HG03135 (cell line): ENCODE measurements at regions not wholly inside any gene's neighbourhood (a gene's known extent, or its start where the extent isn't known, plus 50 kb on each side); places are given as distances from the start of the nearest gene placed in this dataset.
"Not testable (repeated sequence)": the region's sequence is repeated elsewhere in the genome, so short reads cannot be mapped to it uniquely, and the experiment has no call there.

Experiments used
- ATAC-seq: cut with Tn5 transposase; IDR thresholded peaks from one replicate; pipeline ENCODE4 v1.9.1; 2021; ENCODE audit warnings: mild to moderate bottlenecking, moderate library complexity; ENCODE audit not compliant: unreplicated experiment

DNA sequence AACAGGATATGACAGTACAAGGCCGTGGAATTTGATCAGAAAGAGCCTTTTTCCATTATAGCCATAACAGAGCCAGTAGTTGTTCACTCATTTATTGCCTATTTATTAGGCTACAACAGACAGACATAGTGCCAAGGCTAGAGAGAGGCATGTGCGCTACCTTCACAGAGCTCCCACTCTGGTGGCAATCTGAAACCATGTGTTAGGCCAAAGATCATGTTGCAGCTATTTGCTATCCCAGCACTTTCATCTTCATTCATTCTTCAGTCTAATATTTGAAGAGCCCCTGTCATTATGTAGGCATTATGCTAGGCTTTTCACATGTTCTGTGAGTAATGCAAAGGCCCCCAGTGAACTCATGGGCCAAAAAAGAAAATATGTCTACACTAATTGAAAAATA, 404.8 kb downstream of the IGSF11 start:
- no peak for ATAC-seq

DNA sequence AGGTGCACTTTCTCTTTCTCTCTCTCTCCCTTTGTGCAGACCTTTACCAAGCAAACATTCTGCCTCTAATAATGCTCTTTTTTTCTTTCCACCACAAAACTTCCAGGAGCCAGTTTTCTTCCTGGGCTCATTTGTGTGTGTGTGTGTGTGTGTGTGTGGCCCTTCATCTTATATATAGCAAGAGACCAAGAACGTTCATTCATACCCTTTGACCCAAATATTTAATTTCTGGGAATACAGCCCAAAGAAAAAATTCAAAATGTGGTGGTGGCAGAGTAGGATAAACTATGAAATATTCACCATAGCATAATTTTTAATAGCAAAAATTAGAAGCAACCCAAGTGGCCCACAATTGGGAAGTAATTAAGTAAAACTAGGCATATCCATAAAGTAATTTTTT, 398.9 kb downstream of the IGSF11 start:
- no peak for ATAC-seq

DNA sequence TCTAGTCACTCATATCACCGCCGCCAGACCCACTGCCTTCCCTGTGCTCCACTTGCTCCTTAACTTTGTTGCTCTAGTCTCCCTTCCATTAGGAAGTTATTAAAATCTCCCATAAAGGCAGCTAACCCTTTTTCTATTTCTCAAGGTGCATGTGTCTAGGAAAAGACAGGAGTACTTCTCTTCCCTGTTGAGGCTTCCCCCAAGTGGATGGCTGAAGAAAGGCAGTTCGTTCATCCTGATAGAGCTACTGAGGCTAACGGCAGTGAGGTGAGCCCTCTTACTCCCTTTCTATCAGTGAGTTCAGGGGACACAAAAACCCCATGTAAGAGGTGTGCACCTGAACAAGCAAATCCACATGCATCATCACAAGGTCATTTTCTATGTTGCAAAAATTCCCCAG, 397.8 kb downstream of the IGSF11 start:
- no peak for ATAC-seq

DNA sequence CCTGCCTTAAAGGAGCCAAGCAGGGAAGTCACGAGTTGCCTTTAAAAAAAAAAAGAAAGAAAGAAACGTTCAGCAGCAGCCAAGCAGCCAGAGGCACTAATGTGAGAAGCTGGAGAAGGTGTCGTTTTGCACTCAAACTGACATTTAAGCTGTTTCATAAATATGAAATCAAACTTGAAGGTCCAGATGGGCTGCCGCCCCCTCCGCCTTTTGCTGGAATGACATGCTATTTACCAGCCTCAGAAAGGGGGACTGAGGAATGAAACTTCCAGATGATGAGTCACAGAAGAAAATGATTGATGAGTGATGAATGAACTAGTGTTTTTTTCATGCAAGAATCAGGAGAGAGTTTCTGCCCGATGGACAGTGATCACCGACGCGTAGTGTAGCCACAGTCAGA, 396.8 kb downstream of the IGSF11 start:
- ATAC-seq = no peak

DNA sequence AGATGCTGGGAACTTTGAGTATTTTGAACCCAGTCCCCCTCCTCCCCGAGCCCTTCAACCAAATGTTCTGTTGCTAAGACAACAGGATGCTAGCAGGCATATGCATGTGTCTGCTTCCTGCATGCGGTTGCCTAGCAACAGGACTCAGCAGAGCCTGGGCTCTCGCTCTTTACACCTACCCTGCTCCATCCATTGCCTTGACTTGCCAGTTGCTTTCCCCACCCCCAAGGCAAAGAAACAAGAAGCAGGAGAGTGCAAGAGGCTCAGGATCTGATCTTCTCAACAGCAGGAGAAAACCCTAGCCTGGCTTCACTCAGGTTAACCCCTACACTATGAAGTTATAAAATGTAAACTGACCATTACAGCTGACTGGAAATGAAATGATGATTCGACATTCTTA, 393.0 kb downstream of the IGSF11 start:
- peak; percentile 80 for ATAC-seq

DNA sequence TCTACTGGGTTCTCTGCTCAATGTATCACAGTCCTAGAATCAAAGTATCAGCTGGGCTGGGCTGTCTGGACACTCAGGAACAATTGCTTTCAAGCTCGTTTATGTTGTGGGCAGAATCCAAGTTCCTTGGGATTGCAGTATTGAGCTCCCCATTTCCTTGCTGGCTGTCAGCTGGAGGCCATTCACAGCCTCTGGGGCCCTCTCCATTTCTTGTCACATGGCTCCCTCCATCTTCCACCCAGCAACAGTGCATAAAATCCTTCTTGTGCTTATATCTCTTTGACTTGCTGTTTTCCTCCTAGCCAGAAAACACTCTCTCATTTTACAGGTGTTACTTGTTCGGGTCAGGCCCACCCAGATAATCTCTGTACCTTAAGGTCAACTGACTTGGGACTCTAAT, 363.5 kb downstream of the IGSF11 start:
- ATAC-seq = no peak

DNA sequence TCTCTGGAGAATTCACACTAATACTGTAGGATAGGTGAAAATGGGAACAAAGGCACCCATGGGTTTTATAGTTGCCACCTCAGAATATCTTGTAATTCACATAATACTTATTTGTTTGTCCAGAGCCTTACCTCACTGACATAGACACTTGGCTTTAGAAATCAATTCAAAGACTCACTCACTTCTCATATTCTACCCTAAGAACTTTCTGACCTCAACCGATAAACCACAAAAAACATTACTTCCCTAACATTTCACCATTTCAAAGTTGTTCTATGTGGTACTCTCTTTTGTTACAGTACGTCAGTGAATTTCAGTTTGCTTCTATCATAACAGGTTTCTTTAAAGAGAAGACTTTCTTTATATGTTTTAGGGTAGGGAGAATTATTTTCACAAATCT, 359.3 kb downstream of the IGSF11 start:
- ATAC-seq = no peak

DNA sequence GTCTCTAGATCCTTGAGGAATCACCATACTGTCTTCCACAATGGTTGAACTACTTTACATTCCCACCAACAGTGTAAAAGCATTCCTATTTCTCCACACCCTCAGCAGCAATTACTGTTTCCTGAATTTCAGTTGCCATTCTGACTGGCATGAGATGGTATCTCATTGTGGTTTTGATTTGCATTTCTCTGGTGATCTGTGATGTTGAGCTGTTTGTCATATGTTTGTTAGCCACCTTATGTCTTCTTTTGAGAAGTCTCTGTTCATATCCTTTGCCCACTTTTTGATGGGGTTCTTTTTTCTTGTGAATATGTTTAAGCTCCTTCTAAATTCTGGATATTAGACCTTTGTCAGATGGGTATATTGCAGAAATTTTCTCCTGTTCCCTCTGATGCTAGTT, 356.0 kb downstream of the IGSF11 start:
- ATAC-seq = not testable (repeated sequence)

DNA sequence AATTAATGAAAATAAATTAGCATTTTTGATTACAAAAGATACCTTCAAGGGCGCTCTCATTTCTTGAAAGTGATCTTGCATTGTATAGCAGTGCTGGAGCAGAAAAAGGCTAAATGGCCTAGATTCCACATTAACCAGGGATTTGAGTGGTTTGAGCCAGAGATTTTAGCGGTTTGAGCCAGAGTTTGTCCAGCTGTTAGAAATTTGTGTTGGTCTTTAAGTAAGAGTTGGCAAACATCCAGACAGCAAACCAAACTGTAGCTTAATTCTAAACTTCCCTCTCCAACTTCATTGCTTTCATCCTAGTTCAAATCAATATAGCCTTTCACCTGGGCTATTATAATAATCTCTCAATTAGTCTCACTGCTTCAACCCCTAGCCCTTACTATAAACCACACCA, 351.7 kb downstream of the IGSF11 start:
- no peak for ATAC-seq

DNA sequence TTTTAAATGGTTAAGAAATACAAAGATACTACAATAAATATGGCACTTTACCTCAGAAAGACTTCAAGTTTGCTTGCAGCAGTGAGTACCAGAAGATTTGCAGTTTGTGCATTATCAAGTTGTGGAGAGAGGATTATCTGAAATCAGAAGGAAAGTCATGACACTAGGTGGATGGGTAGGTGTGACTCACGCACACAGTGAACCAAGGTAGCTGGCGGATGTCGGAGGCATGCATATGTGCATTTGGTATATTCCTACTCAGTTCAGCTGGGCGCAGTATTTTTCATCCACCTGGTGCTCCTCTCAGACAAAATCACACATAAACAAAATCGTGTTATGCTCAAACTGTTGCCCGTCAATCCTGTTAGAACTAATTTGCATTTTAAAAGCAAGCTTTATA, 351.0 kb downstream of the IGSF11 start:
- ATAC-seq = no peak

DNA sequence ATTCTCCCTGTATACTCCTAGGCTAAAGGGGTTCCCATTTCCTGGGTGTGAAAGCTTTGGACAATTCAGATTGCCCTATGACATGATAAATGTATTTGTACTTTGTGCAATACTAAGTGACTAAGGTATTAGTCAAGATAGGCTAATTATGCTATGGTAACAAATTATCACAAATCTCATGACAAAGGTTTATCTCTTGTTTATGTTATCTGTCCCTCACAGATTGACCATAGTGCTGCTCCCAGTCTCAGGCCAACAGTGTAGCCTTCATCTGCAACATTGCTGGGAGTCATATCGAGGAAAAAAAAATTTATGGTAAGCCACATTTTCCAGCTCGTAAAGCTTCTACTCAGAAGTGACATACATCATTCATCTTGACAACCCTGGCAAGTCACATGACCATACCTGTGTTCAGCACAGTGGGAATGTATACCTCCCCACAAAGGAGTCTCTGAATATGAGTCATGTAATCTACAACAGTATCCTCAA, 346.2 kb downstream of the IGSF11 start:
- no peak for ATAC-seq

DNA sequence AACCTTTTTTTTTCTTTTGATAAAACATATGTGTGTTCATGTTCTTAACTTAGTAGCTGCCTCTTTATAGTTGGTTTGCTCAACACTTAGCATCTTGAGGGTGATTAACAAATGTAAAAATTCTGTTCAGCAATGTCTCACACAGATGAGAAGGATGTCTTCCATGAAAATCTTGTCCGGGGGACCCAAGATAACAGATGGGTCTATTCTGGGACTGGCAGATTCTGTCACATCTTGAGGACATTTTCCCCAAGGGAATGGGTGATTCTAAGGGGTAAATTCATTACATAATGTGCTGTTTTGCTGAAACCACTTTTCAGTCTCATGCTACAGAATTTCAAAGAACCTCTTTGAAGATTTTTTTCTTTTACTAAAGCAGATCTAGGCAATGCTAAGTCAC, 342.2 kb downstream of the IGSF11 start:
- ATAC-seq = no peak

DNA sequence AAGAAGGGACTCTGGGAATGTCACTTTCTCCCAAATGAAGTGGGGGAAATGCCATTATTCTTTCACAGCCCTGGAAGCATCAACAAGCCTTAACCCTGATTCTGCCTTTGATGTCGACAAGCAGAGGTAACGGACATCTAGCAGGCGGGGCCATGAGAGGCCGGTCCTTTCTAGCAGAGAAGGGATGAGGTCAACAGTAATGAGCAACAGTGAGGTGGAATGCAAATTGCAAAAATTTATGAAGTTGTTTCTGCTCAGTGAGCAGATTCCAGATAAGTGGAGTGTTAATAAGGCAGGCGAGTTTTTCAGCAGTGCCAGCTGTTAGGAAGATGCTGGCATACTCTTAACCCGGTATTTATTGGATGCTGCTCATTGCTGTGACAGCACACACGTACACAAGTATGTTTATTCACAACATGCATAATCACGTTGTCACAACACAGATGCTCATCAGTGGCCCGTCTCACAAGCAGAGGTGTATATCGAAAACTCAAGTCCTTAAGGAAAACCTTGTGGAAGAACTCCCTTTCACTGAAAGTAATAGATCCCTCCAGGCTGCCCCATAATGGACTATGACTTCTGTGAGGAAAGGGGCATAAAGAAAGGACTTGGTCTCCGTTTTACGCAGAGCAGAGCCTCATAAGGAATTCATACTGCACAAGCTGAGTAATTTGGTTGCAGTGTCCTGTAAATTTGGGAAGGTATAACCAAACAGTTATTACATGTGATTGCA, 329.0 kb downstream of the IGSF11 start:
- ATAC-seq = no peak

DNA sequence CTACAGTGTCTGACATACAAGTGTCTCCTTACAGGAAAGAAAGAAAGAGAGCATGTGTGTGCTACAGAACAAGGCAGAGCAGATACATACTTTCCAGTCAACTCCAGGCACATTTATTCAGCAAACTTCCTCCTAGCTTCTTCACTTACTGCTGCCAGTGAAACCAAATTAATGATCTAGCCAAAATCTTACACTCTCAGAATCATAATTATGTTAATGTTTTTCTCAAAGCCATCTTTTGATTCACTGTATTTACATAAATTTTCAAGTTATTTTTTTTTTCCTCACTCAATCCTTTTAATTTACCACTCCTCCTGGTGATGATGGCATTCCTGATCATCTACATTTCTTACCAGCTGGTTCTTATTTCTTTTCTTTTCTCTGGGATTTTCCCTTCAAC, 326.7 kb downstream of the IGSF11 start:
- ATAC-seq = no peak

DNA sequence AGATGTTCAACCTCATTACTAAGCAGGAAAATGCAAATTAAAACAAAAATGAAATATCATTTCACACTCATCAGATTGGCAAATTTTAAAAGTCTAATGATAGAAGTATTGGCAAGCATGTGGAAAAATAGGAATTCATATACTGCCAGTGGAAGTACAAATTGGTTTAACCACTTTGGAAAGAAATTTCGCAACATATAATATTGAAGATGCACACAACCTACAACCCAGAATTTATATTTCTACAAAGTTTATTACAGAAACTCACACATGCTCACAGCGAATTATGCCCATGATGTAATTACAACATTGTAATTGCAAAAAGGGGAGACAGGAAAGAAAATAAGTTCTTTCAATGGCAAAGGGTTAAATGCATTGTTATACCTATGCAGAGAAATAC, 324.1 kb downstream of the IGSF11 start:
- ATAC-seq = no peak

DNA sequence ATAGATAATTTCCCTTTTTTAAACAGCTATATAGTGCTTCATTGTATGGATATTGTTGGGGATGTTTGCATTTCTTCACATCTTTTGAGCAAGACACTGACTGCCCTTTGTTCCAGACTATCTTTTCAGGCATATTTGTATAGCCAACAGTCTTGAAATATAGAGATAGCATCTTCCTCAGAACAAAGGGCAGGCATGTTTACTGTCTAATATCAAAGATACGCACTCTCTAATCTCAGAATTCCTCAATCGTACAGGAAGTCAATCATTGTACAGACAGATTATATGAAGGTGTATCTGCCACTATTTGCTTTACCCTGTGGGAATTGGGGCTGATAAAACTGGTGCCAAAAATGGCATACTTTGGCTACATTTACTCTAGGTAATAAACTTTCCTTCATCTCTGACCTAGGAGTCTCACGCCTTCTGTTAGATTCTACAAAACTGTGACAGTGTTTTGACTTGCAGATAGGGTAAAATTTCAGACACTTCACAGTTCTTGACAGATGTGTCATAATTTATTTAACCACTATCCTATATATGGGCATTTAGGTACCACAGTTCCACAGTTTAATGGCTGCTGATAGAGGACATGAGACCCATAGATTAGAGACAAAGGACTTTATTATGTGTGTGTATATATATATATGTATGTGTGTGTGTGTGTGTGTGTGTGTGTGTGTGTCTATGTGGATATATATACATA, 321.0 kb downstream of the IGSF11 start:
- ATAC-seq = no peak

DNA sequence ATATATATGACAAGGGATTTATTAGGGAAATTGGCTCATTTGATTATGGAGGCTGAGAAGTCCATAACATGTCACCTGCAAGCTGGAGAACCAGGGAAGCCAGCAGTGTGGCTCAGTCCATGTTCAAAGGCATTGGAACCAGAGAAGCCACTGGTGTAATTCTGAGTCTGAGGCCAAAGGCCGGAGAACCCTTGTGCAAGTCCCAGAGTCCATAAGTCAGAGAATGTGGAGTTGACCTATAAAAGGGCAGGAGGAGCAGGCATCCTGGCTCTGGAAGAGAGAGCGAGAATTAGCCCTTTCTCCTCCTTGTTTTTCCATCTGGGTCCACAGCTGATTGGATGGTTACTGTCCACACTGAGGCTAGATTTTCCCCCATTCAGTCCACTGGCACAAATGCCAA, 319.8 kb downstream of the IGSF11 start:
- no peak for ATAC-seq

DNA sequence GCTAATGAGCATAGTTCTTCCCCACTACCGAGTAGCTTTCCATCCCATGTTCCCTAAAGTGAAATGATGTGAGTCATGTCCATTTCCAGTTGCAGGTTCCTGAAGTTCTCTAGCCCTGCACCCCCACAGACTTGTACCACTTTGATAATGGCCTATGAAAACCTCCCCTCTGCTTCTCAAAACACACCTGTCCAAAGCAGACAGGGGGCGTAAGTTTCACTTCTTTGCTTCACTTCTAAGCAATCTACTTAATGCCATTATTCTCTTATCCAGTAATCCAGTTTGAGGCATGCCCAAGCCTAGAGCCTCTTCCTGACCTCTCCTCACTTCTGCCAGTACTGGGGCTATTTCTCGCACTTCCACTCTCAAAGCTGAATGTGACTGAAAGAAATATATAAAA, 305.1 kb downstream of the IGSF11 start:
- ATAC-seq = no peak

DNA sequence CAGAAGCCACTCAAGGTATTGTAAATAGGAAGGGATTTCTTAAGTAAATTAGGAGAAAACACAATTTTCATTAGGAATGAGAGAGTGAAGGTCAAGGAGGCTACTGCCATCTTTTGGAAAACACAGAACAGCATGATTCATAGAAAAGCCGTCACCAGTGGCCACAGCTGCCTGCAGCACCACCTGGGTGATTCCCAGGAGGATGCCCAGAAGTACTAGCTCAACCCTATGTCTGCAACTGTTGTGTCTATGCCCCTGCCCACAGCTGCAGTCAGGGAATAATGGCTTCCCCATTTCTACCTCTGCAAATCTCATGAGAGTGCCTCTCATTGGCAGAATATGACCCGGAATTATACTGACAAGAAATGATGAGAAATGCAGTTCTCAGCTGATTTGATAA, 300.0 kb downstream of the IGSF11 start:
- ATAC-seq = no peak

DNA sequence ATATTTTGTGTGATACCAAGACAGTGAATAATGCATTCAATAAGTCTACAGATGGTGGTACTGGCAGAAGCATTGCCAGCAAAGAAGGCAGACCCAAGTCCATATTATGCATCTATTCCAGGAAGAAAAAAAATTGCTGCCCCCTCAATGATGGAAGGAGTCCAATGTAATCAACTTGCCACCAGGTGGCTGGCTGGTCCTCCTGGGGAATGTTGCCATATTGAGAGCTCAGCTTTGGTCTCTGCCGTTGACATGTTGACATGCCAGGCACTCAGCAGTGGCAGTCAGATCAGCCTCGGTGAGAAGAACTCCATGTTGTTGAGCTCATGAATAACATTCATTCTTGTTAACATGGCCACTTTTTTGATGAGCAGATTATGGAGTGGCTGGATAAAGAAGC, 298.5 kb downstream of the IGSF11 start:
- no peak for ATAC-seq

DNA sequence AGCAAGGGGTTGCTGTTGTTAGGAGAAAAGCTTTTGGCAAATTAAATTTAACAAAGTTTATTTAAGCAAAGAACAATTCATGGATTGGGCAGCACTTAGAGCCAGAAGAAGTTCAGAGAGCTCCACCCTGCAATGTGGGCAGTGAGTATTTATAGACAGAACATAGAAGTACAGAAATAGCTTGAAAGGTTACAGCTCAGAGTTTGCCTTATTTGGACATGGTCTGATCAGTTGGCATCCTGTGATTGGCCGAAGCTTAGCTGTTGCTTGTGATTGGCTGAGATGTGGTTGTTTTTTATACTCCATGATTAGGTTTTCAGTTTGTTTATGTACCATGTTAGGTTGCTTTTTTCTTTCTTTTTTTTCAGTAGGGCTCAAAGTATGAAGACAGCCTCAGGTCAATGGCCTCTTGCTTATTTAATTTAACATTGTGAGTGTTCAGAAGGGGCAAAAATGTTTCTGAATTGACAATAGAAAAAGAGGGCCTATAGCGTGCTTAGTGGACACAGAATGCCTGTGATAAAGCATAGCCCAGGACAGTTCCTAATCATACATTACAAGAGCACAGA, 293.8 kb downstream of the IGSF11 start:
- ATAC-seq = no peak

DNA sequence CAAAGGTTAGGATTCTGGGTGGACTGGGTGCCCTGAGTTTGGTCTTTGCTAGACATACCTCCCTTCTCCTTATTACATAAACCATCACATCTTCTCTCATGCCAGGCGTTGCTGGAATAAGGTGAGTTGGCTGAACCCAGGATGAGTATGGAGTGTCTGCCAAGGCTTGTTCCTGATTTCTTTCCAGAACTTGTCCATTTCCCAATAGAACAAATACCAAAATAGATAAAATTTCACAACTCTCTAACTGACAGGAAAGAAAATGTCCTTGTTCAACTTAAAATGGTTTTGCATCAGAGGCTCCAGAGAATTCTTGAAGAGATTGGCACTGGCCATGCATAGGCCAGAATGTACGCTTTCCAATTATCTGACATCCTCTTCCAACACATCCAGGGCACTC, 291.9 kb downstream of the IGSF11 start:
- no peak for ATAC-seq
